Upper lobe of right lung (tissue), 1 donor: ENCODE measurements at regions not wholly inside any gene's neighbourhood (a gene's known extent, or its start where the extent isn't known, plus 50 kb on each side); places are given as distances from the start of the nearest gene placed in this dataset.
A peak's percentile ranks its signal among the peaks of the same experiment; 100 is the strongest.
"Not testable (repeated sequence)": the region's sequence is repeated elsewhere in the genome, so short reads cannot be mapped to it uniquely, and the experiment has no call there.

ENCODE experiments used
- ATAC-seq: fragments of 200-7000 bp; cut with Tn5 transposase; one replicate; pipeline ENCODE4 v1.9.1; 2020; ENCODE audit warnings: mild to moderate bottlenecking, moderate library complexity
- DNase-seq: peaks from one replicate; pipeline ENCODE4 v3.0.0-alpha.2; 2020
- H3K27ac ChIP-seq: fragments of 200-600 bp; one replicate; pipeline ENCODE4 v1.8.0; 2022
- H3K27me3 ChIP-seq: fragments of 200-600 bp; one replicate; pipeline ENCODE4 v1.8.0; 2022; ENCODE audit warnings: mild to moderate bottlenecking
- H3K36me3 ChIP-seq: fragments of 200-600 bp; one replicate; pipeline ENCODE4 v1.8.0; 2022
- H3K4me1 ChIP-seq: fragments of 200-600 bp; one replicate; pipeline ENCODE4 v1.8.0; 2022
- H3K4me3 ChIP-seq: fragments of 200-600 bp; one replicate; pipeline ENCODE4 v1.8.0; 2022; ENCODE audit warnings: mild to moderate bottlenecking
- H3K9me3 ChIP-seq: fragments of 200-600 bp; one replicate; pipeline ENCODE4 v1.8.0; 2022
- intact Hi-C: fragments of 100-400 bp; cut with DNase I; formaldehyde crosslinking; loops from one replicate; pipeline ENCODE4 v1.11.0; 2022
- TF ChIP-seq, protein P1 (sequence below): fragments of 200-600 bp; IDR thresholded peaks from one replicate; pipeline ENCODE4 v1.8.0; 2022; ENCODE audit warnings: antibody characterized with exemption
- donor health status: DM: no; HTN: yes; CAD: no; lungs with severe emphysema.

DNA sequence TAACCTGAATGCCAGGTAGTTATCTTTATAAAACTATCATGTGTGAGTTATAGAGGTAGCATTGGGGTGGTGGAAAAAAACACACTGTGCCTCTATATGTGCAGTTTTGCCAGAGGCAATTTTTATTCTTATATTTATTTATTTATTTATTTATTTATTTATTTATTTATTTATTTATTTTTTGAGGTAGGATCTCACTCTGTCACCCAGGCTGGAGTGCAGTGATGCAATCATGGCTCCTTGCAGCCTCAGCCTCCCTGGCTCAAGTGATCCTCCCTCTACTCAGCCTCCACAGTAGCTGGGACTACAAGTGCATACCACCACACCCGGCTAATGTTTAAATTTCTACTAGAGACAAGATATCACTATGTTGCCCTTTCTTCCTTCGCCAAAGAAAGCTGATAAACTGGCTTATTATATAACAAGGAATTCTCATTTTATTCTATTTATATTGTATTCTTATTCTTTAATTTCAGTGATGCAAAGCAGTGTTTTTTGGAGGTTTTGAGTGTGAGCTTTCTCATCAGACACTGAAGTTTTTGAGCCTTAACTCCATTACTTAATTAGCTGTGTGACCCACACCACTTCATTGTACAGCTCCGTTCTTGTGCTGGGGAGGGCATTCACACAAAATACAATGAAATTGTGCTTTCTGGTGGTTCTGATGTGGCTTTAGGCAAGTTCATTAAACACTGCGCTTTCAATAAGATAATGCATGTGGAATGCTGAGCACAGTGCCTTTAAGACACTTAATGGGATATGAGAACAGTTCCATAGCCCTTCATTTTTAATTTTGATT is 102.9 kb upstream of the TPTE start:
- H3K4me3 ChIP-seq, H3K9me3 ChIP-seq, H3K27ac ChIP-seq, intact Hi-C loops, H3K36me3 ChIP-seq, DNase-seq, H3K4me1 ChIP-seq, H3K27me3 ChIP-seq, ATAC-seq: not testable (repeated sequence)

DNA sequence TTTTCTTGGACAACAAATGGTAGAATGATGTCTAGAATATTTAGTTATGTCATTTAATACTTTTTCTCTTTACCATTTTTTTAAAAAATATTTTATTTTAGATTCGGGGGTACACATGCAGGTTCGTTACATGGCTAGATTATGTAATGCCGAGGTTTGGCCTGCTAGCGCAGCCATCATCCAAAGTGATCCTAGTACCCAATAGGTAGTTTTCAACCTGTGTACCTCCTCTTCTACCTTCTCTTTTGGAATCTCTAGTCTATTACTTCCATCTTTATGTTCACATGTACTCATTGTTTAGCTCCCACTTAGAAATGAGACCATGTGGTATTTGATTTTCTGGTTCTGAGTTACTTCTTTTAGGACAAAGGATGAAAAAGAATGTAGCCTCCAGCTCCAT is 100.2 kb upstream of the TPTE start:
- ATAC-seq, H3K27ac ChIP-seq, H3K27me3 ChIP-seq, H3K9me3 ChIP-seq, intact Hi-C loops, H3K36me3 ChIP-seq, DNase-seq, H3K4me3 ChIP-seq, H3K4me1 ChIP-seq: not testable (repeated sequence)

DNA sequence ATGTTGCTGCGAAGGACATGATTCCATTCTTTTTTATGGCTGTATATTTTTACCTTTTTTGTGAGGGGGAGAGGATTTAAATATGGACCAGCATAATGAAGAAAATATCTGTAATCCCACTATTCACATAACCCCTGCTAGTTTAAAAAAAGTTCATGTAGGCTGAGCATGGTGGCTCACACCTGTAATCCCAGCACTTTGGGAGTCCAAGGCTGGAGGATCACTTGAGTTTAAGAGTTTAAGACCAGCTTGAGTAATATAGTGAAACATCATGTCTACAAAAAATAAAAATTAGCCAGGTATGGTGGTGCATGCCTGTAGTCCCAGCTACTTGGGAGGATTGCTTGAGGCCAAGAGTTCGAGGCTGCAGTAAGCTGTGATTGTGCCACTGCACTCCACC is 99.8 kb upstream of the TPTE start:
- not testable (repeated sequence) for ATAC-seq, H3K27ac ChIP-seq

DNA sequence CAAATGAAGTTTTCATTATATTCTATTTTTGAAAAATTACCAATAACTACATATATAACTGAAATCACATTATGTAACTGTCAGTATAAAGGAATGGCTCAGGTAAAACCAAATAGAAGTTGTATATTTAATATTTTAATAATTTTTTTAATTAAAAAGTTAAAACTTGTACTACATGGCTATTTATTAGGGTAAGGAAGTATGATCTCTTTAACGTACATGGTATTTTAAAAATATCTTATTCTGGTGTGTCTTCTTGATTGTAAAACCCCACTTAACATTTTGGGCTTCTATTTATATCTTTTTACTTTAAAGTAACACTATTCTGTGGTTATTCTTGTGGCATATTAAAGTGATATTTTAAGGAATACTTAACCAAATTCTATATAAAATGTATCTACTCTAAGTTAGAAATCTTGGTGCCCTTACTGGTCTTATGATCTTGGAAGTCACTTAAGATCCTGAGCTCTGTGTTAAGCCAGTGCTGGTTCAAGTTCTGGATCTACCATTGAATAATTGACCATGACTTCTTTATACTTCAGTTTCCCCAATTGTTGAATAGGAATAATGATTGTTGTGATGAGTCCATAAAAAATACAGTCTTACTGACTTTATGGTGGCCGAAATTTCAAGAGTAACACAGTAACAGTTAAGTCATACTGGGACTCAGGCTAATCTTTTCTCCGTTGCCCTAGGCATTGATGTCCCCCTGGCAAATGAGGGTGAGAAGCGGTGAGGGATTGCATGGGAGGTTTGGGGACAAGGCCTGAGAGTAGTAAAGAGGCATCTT is 97.1 kb upstream of the TPTE start:
- H3K9me3 ChIP-seq, H3K4me1 ChIP-seq, H3K27me3 ChIP-seq, H3K27ac ChIP-seq, H3K36me3 ChIP-seq, intact Hi-C loops, DNase-seq, H3K4me3 ChIP-seq: not testable (repeated sequence)
- ATAC-seq = peak; percentile 6

More for the DNA sequence above, 99.8 kb upstream of the TPTE start:
- intact Hi-C loops, H3K4me1 ChIP-seq, H3K36me3 ChIP-seq, DNase-seq, H3K4me3 ChIP-seq, H3K9me3 ChIP-seq, H3K27me3 ChIP-seq: not testable (repeated sequence)

DNA sequence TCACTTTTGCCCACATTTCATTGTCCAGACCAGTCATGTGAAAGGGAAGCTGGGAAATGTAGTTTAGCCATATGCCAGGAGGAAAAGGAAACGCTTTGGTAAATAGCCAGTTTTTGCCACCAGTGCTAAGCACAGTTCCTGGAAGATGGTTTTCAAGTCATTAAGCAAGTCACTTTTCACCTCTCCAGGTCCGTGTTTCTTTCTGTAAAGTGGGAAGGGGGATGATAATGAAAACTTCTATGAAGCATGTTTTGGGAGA is 96.6 kb upstream of the TPTE start:
- DNase-seq, H3K36me3 ChIP-seq, H3K4me3 ChIP-seq, H3K27me3 ChIP-seq, H3K9me3 ChIP-seq, H3K4me1 ChIP-seq, ATAC-seq, intact Hi-C loops, H3K27ac ChIP-seq: not testable (repeated sequence)

DNA sequence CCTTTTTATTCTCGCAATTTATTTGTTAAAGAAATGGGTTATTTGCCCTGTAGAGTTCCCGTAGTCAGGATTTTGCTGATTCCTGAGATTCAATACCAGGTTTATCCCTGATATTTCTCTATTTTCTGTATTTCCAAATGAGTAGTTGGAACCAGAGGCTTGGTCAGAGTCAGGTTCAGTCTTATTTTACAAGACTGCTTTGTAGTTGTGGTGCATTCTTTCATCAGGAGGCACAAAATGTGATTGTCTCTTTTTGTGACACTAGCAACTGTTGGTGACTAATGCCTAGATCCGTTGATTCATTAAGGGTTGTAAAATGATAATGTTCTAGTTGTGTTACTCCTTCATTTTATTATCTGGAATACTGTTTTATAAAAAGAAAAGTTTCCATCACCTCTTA is 95.5 kb upstream of the TPTE start:
- peaks cover 5% of the 10 kb centered on the region for H3K9me3 ChIP-seq
- ATAC-seq (no peak), DNase-seq (no peak)
- H3K4me1 ChIP-seq = no peaks in the 10 kb centered on the region
- no peak overlapping the region for H3K4me3 ChIP-seq
- no peaks in the 10 kb centered on the region for H3K27me3 ChIP-seq
- H3K27ac ChIP-seq = no peak overlapping the region
- TF ChIP-seq, protein P1, sequence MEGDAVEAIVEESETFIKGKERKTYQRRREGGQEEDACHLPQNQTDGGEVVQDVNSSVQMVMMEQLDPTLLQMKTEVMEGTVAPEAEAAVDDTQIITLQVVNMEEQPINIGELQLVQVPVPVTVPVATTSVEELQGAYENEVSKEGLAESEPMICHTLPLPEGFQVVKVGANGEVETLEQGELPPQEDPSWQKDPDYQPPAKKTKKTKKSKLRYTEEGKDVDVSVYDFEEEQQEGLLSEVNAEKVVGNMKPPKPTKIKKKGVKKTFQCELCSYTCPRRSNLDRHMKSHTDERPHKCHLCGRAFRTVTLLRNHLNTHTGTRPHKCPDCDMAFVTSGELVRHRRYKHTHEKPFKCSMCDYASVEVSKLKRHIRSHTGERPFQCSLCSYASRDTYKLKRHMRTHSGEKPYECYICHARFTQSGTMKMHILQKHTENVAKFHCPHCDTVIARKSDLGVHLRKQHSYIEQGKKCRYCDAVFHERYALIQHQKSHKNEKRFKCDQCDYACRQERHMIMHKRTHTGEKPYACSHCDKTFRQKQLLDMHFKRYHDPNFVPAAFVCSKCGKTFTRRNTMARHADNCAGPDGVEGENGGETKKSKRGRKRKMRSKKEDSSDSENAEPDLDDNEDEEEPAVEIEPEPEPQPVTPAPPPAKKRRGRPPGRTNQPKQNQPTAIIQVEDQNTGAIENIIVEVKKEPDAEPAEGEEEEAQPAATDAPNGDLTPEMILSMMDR = no peak
- no peaks in the 10 kb centered on the region for H3K36me3 ChIP-seq
- intact Hi-C loops = no loop called here

DNA sequence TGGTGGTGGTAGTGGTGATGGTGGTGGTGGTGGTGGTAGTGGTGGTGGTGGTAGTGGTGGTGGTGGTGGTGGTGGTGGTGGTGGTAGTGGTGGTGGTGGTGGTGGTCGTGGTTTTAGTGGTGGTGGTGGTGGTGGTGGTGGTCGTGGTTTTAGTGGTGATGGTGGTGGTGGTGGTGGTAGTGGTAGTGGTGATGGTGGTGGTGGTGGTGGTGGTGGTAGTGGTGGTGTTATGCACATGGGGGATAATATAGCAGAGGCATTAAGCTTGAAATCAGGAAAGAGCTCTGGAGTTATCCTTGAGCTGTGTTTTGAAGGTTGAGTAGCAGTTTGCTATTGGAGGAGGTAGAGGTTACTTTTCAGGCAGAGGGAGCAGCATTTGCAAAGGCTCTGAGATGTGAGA is 94.6 kb upstream of the TPTE start:
- H3K9me3 ChIP-seq, H3K4me1 ChIP-seq, H3K27me3 ChIP-seq, H3K4me3 ChIP-seq, intact Hi-C loops, DNase-seq, H3K36me3 ChIP-seq, H3K27ac ChIP-seq: not testable (repeated sequence)
- peak; percentile 0 for ATAC-seq

DNA sequence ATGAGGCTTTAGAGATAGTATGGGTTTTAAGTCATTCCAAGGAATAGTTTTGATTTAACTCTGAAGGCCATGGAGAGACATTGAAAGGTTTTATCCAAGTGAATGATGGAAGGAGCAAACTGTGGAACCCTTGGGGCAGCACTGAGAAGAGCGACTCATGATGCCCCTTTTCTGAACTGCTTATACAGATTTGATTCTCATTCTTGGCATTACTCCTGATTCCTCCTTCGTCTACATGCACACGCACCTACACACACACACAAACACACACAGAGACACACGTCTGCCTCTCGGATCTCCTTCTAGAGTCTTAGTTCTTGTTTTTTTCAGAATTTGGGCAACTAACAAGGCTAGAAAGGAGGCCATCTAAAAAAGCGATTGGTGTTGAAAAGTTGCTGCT is 94.1 kb upstream of the TPTE start:
- H3K27me3 ChIP-seq, DNase-seq, H3K27ac ChIP-seq, H3K4me1 ChIP-seq, intact Hi-C loops, H3K36me3 ChIP-seq, H3K4me3 ChIP-seq: not testable (repeated sequence)
- ATAC-seq = peak; percentile 18
- H3K9me3 ChIP-seq = peaks cover 14% of the 10 kb centered on the region

DNA sequence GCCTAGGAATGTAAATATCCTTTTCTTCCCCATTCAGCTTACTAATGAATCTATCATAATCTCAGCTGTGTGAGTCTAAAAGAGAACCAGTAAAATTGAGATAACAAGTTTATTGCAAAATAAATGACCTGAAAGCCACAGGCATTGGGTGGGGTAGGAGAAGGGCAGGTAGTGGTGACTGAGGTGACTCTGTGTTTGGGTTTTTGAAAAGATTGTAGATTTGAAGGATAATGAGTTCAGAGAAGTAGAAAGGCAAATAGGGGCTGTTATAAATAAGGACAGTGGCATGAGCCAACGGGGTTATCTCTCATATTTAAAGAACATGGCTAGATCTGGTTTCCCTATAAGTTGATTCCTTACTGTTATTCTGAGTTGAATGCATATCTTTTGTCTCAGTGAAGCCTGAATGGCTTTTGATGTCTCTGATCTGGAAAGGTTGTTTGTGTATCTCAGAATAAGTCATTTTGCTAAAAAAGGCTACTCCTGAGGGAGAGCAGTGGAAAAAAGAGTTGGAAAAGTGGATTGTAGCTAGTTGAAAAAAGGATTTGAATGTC is 92.3 kb upstream of the TPTE start:
- H3K36me3 ChIP-seq, intact Hi-C loops, DNase-seq, H3K4me1 ChIP-seq, H3K4me3 ChIP-seq, H3K27ac ChIP-seq, ATAC-seq, H3K27me3 ChIP-seq: not testable (repeated sequence)
- peaks cover 18% of the 10 kb centered on the region for H3K9me3 ChIP-seq
